Activated T-cell treated with anti-CD3 and anti-CD28 coated beads for 1 hour (primary cell): ENCODE measurements at regions not wholly inside any gene's neighbourhood (a gene's known extent, or its start where the extent isn't known, plus 50 kb on each side); places are given as distances from the start of the nearest gene placed in this dataset.
"Not testable (repeated sequence)": the region's sequence is repeated elsewhere in the genome, so short reads cannot be mapped to it uniquely, and the experiment has no call there.

ENCODE experiments used
- DNase-seq: peaks from one replicate; pipeline ENCODE4 v3.0.0-alpha.2; 2020; ENCODE audit warnings: low read depth

DNA sequence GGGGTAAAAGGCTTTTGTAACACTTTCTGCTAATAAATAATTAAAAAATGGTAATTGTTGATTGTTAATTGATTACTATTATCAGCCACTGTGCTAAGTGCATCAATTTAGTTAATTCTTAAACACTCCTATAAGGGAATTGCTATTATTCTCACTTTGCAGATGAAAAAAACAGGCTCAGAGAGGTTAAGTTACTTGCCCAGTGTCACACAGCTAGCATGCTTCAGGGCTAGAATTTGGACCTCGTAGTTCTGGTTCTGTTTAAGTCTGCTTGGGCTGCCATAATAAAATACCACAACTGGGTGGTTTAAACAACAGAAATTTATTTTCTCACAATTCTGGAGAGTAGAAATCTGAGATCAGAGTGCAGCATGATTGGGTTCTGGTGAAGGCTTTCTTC, 164.8 kb upstream of the TBX18 start:
- no peak for DNase-seq

DNA sequence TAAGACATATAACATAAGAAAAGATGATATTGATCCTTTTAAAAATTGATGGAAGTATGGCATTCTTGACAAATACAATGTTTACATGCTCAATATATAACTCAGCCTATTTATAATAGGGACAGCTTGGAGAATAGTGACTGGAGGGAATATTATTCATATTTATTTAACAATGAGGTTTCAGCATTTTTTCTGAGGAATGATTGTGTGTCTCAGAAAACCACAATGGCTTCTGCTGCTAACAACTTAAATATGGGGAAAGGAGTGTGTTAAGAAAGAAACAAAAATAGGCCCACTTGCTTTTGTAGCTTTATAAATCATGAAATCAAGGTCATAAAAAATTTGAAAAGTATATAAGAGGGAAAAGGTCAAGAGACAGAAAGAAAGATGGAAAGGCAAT, 163.2 kb upstream of the TBX18 start:
- no peak for DNase-seq

DNA sequence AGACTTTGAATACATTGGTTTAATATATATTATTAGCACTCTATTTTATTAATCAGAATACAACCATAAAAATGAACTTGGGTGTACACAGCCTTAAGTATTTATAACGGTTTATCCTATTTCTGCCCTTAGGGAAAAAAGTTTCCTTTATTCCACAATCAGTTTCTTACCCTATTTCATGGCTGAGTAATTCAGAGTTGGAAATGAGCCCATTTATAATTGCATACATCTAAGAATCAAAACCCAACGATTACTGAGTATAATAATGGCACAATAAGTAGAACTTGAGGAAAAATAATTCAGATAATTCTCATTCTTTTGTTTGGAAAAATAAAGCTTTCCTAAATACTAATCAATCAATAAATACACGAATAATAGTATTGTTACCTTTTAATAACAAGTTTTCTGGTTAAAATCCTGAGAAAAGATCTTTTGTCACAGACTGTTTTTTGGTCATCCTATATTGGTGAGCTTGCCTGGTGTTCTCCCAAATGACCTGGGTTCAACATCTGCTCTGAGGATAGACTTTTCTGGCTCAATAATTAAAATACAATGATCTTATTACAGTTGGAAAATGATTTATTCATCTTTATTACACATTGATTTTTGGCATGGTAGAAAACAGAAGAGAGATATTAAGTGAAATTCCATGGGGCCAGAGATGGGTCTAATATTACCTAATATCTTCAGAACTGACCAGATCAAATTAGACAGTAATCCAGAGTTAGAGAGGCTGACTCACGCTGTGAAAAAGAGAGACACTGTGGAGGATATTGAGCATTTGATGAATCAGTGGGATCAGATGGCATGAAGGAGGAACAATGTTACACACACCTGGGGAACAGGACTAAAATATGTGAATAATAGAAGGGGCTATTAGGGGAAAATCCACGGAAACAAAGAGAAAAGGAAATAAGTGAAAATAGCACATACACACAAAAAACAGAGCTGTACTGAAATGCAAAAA, 162.1 kb upstream of the TBX18 start:
- DNase-seq, result no peak

DNA sequence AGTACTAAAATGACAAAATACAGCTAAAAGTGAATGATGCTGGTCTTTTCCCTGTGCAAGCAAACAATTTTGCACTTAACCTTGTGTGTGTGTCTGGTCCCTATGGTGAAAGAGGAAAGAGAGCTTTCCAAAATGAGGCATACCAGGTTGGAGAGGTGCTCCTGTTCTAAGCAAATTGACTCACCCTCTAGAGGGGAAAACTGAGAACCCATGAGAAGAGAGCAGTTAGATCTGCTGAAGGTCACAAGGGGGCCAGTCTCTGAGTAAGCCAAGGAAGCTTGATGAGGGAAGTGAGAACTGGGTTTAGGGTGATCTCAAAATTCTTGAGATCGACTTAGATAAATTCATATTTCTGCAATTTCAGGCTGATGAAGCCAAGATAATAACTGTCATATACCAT, 157.5 kb upstream of the TBX18 start:
- DNase-seq, result no peak

DNA sequence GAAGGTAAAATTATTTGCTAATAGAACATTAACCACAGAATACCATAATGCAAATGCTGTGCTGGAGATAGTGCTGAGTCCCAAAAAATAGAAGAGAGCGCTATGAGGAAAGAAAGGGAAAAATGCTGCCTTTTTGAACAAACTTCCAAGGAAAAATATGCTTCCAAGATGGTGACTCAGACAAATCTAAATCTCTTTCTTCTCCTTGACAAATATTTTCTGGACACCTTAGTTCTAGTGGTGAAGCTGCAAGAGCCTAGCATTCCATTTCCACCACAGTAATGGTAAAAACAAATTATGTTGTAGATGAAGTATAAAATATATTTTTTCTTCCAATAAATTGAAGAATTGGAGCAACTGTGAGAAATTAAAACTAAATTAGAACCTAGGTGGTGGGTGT, 155.6 kb upstream of the TBX18 start:
- no peak for DNase-seq

DNA sequence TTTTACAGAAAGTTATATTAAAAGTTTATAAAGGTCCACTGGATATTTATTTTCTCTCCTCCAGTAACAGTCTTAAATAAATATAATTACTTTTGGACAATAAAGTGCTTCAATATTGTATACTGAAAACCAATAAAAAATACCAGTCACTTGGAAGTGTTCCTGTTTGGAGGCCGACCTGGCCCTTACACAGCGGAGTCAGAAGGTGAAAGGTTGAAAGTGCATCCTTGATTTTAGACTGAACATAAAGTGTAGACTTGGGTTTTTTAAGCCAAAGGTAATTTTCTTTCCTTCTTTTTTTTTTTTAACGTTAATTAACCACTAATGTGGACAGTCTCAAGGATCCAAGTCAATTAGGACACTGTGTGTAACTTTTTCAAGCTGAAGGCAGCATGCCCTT, 152.3 kb upstream of the TBX18 start:
- no peak for DNase-seq

DNA sequence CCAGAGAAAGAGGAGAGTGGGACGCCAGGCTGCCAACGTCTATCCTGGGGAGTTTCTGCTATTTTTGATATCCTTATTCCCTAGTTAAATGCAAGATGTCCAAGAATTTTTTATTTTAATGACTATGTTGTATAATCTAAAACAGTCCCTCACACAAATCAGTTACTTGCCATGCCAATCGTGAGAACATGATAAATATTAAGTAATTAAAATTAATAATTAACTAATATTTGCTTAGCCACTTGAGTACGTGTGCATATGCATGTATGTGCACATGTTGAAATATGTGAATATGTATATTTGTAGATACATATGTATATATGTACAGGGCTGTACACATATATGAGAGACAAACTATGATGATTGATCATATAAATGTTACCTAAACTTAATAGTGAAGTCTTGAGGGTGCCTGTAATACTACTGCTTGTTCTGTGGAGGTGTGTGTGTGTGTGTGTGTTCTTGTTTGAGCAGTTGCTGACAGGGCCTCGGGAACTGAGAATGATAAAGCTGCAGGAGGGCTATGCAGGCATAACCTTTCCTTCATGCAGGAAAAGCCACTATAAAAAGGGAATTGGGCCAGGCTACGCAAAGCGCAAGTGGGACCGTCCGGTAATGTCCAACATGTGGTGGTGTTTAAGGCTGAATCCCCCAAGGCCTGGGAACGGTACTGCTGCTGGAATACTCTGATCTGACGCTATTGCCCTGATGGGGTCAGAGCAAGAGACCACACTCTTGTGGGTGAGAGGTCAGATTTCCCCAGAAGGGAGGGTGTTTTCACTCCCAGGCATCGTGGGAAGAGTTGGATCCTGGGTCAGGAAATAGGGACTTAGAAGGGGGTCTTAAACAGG, 148.3 kb upstream of the TBX18 start:
- no peak for DNase-seq

DNA sequence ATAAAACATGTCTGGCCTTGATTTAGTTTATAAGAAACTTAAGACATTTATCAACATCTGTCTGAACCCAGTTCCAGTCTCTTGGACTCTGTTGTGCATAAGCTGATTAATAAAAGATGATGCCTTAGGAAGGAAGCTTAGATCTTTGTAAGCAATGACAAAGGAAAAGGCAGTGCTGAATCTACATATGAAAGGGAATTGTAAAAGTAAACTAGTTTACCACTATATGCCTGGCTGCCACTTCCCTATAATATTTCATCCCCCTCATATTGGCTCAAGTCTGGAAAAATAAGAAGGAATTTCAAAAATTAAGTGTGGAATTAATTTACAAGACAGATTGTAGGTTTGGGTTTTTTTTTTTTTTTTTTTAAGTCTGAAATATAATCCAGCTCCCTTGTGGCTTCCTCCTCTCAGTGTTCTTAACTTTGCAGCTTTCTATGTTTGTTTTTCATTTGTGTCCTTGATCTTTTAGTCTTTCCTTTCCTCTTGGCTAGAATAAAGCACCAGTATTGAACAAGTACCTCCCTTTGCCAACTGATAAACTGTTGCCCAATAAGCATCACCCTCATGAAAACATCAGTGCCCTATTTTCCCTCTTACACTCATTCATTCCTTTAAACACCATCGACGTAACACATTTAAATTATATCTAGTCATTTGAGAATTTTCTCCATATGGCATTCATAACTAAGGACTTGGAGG, 146.7 kb upstream of the TBX18 start:
- no peak for DNase-seq

DNA sequence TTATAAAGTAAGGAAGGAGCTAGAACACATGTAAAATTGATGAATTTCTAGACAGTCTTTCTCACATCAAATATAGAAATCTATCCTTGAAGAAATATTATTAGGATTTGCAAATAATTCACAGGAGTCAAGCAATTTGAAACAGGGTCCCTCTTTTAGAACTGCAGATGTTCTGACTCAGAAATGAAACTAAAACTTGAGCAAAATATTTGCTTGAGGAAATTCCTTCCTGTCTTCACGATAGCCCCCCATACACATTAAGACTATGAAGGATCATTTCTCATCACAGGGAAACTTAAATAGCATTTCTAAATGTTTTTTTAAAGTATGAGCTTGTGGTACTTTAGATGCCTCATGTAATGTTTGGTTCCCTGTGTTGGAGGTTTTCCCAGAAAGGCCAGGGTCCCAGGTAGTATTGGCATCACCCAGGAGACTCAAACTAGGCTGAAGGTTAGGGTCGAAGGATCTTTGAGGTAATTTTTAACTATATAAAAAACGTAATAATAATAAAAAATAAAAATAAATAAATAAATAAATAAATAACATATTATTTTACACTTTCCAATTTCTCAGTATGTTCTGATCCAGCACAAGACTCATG, 144.0 kb upstream of the TBX18 start:
- DNase-seq, result no peak

DNA sequence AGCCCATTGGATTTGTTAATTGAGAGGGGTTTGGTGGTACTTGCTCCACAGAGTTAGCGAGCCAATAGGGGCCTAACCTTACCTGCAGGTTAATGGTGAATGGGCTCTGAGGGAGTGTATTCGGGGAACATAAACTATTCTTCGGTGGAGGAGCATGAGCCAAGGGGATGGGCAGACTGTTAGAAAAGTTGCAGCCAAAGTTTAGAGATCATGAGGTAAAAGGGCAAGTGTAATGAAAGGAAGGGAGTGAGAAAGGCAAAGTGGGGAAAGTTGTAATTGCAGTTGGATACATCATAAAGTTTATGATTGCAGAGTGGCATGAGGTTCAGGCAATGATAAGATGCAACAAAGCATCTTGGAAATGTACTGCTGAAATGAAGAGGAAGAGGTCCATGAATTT, 142.1 kb upstream of the TBX18 start:
- no peak for DNase-seq

DNA sequence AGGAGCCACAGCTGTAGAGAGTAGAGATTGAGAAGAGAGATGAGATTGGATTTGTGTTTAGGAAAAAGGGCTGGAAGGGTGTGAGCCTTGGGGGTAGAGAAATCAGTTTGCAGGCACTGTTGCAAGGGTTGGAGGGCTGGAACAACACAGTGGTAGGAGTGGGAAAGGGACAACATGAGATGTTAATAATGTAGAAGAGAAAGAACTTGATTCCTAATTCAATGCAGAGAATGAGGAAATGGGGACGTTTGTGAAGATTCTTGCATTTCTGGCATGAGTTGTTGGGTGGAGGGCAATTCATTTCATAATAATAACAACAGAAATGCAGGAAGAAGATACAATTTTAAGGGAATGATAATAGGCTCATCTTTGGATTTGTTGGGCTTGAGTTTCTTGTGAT, 141.4 kb upstream of the TBX18 start:
- no peak for DNase-seq

DNA sequence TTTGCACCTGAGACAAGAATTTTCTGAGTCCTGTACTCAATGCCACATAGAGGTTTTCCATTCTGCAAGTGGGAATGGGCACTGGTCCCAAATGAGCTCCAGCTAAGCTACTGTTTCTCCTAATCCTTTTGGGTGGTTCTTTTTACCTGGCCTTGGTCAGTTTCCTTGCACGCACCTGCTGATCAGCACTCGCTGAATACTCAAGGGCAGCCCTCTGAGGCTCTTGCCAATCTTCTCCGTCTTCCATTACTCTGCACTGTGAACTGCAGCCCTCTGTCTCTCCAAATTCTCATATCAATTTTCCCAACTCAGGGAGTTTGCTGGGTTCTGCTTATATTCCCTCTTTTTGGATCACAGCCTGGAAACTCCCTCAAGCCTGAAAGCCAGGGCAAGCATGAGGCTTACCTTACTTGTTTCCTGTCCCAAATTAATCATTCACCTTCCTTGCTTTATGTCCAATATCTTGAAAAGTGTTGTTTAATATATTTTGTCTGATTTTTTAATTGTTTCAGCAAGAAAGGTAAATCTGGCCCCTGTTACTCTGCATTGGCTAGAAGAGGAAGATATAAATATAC, 138.0 kb upstream of the TBX18 start:
- DNase-seq, result no peak

DNA sequence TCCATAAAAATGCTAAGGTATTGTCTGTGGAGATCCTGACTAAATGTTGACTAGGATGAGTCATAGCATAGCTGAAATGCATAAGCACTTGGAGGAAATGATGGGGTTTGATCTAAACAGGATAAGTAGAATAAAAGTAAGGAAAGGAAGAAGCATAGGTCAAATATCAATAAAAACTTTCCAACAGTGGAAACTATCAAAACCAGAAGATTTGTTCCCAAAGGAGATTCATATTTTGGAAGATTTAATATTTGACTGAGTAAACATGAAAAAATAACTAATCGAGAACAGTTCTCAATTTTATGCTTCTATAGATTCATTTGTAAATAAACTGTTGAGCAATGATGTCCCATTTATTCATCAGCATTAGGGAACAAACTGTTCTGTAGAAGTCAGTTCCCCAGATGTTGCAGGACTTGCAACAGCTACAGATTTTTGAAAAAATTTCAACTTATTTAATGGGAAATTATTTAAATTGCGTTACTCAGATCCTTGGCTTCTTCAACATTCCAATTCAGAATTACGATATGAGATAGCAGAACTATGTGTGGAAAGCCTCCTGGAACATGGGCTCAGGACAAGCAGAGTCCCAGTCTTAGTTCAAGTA, 133.7 kb upstream of the TBX18 start:
- DNase-seq, result no peak

DNA sequence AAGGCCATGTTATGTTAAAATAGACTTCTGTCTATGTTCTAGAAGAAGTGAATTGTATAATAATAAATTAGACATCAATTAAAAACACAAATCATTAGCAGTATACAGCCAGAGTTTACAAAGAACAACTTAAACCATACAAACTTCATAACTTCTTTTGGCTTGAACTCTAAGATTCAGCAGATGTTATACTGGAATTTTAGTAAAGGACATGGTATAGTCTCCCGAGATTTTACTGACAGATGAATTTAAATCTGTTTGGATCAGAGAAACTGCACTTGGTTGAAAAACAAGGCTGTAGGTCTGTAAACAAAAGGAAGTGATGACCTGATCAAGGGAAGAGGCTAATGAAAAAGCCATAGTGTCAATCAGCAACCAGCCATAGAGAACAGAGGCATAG, 132.6 kb upstream of the TBX18 start:
- DNase-seq, result no peak

DNA sequence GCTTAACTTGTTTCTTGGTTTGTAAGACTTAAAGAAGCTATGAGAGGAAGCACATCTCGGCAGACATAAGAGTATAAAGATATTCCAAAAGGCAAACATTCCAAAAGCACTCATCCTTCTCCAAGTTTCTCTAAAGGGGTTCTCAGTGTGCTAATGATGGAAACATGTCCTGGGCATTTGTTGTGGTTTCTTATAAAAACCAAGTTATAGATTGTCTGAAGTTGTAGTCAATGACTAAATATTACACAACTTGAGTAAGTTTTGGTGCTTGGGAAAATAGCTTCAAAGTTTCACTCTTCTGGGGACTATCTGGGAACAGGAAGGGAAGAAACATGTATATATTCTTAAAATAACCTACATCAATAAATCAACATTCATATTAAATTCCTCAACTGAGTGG, 128.3 kb upstream of the TBX18 start:
- DNase-seq, result no peak

DNA sequence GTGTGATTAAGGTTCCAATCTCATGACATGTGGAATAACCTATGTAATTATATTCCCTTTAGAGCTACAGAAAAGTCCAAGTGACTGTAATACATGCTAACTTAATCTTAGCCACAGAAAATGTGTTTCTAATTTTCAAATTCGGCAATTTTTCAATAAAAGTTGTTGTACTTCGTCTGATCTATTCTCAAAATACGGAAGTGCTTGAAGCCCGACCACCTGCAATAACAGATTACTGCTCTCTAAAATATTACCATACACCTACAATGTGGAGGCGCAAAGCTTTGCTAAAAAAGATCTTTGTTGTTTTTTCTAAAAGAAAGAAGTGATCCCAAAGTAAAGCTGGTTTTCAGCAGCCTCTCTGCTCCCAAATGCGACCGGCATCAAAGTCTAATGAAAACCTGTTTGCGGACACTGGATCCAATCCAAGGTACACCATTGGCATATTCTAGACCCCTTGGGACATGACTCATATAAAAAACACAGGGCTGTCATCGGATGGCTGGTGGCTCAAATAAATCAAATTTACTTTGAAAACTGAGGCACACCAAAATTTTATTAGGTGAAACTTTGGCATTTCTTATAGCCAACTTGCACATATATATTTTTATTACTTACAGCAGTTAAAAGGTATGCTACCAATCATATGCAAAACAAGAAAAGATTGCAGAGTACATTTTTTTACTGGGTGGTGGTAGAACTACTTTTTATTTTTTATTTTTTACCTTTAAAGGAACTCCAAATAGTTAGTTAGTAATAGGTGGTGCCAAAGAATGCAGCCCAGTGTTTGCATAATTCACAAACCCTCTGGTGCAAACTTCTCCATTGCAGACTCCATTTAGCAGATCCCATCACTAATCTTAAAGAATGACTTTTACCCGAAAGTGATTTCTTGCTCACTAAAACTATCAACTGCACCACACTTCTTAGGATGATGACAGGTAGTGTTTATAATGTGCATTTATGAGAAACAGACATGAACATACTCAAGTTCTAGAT, 118.7 kb upstream of the TBX18 start:
- DNase-seq, result no peak

DNA sequence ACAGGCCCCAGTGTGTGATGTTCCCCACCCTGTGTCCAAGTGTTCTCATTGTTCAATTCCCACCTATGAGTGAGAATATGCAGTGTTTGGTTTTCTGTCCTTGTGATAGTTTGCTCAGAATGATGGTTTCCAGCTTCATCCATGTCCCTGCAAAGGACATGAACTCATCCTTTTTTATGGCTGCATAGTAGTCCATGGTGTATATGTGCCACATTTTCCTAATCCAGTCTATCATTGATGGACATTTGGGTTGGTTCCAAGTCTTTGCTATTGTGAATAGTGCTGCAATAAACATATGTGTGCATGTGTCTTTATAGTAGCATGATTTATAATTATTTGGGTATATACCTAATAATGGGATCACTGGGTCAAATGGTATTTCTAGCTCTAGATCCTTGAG, 115.0 kb upstream of the TBX18 start:
- not testable (repeated sequence) for DNase-seq

DNA sequence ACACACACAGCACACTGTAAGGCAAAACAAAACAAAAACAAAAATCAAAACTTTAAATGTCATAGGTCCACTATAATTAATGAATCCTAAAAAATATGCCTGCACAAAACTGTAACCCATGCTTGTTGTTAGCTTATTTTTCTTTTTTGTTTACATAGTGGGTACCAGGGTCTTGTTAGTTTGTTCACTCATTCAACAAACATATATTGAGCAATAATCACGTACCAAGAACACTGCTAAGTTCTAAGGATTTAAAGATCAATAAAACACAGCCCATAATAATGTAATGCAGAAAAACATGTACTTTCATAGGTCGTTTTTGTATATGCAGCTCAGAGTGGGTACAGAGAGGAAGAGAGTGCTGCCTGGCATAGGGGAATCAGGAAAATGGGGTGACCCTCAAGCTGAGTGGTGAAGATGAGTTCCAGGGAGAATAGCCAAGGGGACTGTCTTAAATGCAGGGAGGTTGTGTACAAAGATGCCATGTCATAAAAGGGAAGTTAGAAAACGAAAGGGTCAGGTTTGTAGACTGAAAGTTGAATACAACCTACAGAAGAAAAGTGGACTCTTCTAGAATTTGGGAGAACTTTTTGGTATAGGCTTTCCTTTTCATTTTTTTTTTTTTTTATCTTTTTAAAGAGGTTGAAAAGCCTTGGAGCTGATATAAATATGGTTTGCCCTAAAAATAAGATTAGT, 113.3 kb upstream of the TBX18 start:
- no peak for DNase-seq

DNA sequence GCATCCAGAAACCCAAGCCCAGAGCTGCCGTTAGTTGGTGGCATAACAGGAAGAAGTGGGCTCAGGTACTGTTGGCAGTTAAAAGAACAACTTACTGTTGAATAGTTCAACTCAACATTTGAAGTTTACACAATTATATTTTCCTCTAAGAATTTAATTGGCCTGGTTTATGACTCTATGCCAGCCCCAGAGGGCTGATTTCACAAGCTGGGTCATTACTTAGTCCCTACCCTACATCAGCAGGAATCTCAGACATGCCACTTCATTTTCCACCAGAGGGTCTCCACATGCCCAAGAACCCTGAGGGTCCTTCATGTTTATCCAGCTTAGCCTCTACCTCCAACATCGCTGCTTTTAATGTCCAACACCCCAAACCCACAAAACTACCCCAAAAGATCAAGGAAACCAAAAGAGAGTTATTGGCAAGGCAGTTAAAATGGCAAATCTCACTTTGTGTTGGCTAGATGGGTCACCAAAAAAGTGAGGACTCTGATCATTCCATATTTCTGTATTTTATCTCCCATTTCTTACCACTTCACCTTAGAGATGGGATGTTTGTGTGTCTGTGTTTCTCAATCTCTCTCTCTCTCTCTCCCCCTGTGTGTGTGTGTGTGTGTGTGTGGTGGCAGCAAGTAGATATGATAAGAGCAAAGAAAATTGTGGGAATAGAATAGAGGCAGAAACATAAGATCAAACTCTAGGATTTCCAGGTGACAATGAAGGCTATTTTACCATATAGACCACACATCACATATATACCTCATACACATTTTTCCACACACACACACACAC, 112.5 kb upstream of the TBX18 start:
- no peak for DNase-seq
